Activated naive CD8-positive, alpha-beta T cell treated with anti-CD3 and anti-CD28 coated beads, Interleukin-2, amount 50 U/mL, for 24 hours (primary cell): ENCODE measurements at regions not wholly inside any gene's neighbourhood (a gene's known extent, or its start where the extent isn't known, plus 50 kb on each side); places are given as distances from the start of the nearest gene placed in this dataset.
A peak's percentile ranks its signal among the peaks of the same experiment; 100 is the strongest.

Experiments
- ATAC-seq: fragments of 150-1000 bp; cut with Tn5 transposase; one replicate; pipeline ENCODE4 v1.10.0; 2021
- DNase-seq: peaks from one replicate; pipeline ENCODE4 v3.0.0; 2021
- H3K27ac Mint-ChIP-seq: one replicate; pipeline ENCODE4 v1.8.0; 2021; ENCODE audit warnings: mild to moderate bottlenecking, mixed read lengths
- H3K27me3 Mint-ChIP-seq: one replicate; pipeline ENCODE4 v1.8.0; 2021; ENCODE audit warnings: mixed read lengths
- H3K36me3 Mint-ChIP-seq: one replicate; pipeline ENCODE4 v1.8.0; 2021; ENCODE audit warnings: low read depth, mixed read lengths
- H3K4me1 Mint-ChIP-seq: one replicate; pipeline ENCODE4 v1.8.0; 2021; ENCODE audit warnings: mixed read lengths
- H3K4me3 Mint-ChIP-seq: one replicate; pipeline ENCODE4 v1.8.0; 2021; ENCODE audit warnings: mild to moderate bottlenecking, moderate library complexity, mixed read lengths
- H3K9me3 Mint-ChIP-seq: one replicate; pipeline ENCODE4 v1.8.0; 2021; ENCODE audit warnings: mixed read lengths

DNA sequence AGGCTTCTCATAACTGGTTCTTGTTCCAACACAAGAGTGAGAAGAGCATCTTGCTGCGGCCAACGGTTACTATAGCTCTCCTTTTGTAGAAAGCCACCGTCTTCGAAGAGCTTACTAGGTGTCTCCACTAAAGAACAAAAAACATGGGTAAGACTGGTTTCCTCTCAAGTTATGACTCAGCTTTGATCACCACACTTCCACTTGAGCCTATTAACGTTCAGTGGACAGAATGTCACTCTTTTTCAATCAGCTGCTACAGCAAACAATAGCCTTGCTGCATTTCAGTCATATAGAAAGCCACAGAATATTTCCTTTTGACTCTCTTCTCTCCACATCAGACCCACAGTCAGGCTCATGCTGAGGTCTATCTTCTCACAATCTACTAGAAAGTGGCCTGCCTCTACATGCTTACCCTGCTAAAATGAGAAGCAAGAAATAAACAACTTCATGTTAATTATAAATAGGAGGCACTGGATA is 243.5 kb upstream of the PREP start:
- Mint-ChIP-seq H3K27ac (peak overlapping the region; percentile 76), H3K36me3 (no peaks in the 10 kb centered on the region), H3K9me3 (no peaks in the 10 kb centered on the region), H3K4me1 (peaks cover 73% of the 10 kb centered on the region), H3K4me3 (no peak overlapping the region), H3K27me3 (peaks cover 25% of the 10 kb centered on the region)
- DNase-seq (peak; percentile 26), ATAC-seq (peak; percentile 92)

DNA sequence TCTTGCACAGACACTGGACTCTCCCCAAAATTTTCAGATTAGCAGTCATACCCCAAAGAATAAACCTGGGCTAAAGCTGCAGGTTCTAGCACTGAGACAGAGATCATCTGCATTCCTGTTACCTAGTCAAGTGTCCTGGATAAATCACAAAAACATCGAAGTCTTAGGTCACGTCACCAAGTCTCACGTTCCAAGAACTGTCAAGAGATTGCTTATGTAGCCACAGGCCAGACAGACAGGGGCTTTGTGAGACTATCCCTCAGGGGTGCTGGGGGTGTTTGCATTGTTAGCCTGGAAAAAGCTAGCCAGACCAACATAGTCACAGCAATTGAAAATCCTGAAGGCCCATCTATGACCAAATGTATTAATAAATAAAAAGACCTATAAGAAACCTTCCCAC is 243.1 kb upstream of the PREP start:
- ATAC-seq (peak; percentile 4), DNase-seq (no peak)
- H3K27ac Mint-ChIP-seq: peak overlapping the region; percentile 76
- no peaks in the 10 kb centered on the region for H3K9me3 Mint-ChIP-seq
- peaks cover 23% of the 10 kb centered on the region for H3K27me3 Mint-ChIP-seq
- no peaks in the 10 kb centered on the region for H3K36me3 Mint-ChIP-seq
- H3K4me3 Mint-ChIP-seq: no peak overlapping the region
- H3K4me1 Mint-ChIP-seq: peaks cover 68% of the 10 kb centered on the region

DNA sequence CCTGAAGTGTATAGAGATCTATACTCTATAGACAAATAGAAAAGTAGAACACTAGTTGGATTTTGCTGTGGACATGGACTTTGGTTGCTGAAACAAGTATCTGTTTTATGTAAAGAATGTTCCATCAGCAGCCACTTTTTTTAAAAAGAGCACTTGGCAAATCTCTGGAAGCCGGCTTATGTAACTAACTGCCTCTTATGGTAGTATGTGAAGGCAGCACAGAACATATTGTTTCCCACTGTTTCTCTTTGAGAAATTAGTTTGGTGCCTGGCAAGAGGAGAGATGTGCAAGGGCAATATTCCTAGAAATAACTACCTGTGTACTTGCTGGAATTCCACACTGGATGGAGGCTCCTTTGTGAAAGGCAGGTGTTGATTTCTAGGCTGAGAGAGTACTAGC is 242.3 kb upstream of the PREP start:
- peak overlapping the region; percentile 76 for H3K27ac Mint-ChIP-seq
- H3K36me3 Mint-ChIP-seq: no peaks in the 10 kb centered on the region
- ATAC-seq (no peak), DNase-seq (no peak)
- H3K27me3 Mint-ChIP-seq: peaks cover 23% of the 10 kb centered on the region
- H3K4me3 Mint-ChIP-seq: no peak overlapping the region
- peaks cover 61% of the 10 kb centered on the region for H3K4me1 Mint-ChIP-seq
- no peaks in the 10 kb centered on the region for H3K9me3 Mint-ChIP-seq

- ATAC-seq (no peak), DNase-seq (no peak)
- no peaks in the 10 kb centered on the region for H3K9me3 Mint-ChIP-seq
- H3K4me1 Mint-ChIP-seq: peaks cover 58% of the 10 kb centered on the region
- peaks cover 25% of the 10 kb centered on the region for H3K27me3 Mint-ChIP-seq
- no peak overlapping the region for H3K4me3 Mint-ChIP-seq
- no peaks in the 10 kb centered on the region for H3K36me3 Mint-ChIP-seq
- peak overlapping the region; percentile 20 for H3K27ac Mint-ChIP-seq
Observed at GRCh38 chr6:105644691-105645090, 241.8 kb upstream of the PREP start.

- Mint-ChIP-seq H3K36me3 (no peaks in the 10 kb centered on the region), H3K4me1 (peaks cover 52% of the 10 kb centered on the region), H3K27ac (peak overlapping the region; percentile 20), H3K4me3 (no peak overlapping the region), H3K9me3 (no peaks in the 10 kb centered on the region), H3K27me3 (peaks cover 22% of the 10 kb centered on the region)
- ATAC-seq (no peak), DNase-seq (no peak)
Observed at GRCh38 chr6:105644073-105644489, 241.2 kb upstream of the PREP start.

GRCh38 chr6:105642708-105643107 is 239.8 kb upstream of the PREP start:
- ATAC-seq: no peak
- H3K4me3 Mint-ChIP-seq: no peak overlapping the region
- peaks cover 38% of the 10 kb centered on the region for H3K4me1 Mint-ChIP-seq
- no peaks in the 10 kb centered on the region for H3K9me3 Mint-ChIP-seq
- no peak overlapping the region for H3K27ac Mint-ChIP-seq
- H3K36me3 Mint-ChIP-seq: no peaks in the 10 kb centered on the region
- DNase-seq: no peak
- H3K27me3 Mint-ChIP-seq: peaks cover 14% of the 10 kb centered on the region

DNA sequence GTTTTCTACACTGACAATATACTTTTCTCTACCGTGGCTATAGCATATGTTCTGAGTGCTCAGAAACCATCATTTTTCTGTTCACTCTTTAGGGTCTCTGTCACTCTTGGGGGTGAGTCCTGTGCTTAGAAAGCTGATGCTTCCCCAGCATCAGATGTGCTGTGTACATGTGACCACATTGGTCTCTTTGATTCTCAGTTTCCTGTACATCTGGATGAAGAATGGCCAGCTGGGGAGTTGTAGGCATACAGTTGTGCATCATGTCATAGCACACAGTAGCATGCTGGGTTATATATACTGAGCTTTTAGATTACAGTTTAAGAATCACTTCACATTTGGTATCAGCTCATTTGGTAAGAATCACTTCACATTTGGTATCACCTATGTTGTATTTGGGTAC is 238.6 kb upstream of the PREP start:
- Mint-ChIP-seq H3K27me3 (peaks cover 12% of the 10 kb centered on the region), H3K9me3 (no peaks in the 10 kb centered on the region), H3K4me1 (peaks cover 29% of the 10 kb centered on the region), H3K36me3 (no peaks in the 10 kb centered on the region), H3K27ac (no peak overlapping the region), H3K4me3 (no peak overlapping the region)
- ATAC-seq (no peak), DNase-seq (no peak)

DNA sequence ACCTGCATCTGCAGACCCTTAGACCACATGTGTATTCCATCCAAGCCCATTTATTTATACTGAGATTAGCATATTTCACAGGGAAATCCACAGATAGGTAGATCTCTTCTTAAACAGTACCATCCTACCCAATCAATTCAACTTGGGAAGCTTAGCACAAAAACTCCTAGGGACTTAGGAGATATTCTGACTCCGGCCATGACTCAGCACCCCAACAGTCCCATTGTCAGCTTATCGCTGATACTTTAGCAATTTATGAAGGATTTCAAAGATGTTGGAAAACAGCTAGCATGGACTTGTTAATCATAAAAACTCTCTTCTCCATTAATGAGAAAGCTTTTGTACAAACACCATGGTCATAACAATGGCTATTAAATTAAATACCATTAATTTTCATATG is 236.2 kb upstream of the PREP start:
- Mint-ChIP-seq H3K27ac (no peak overlapping the region), H3K4me1 (peaks cover 8% of the 10 kb centered on the region), H3K27me3 (peaks cover 12% of the 10 kb centered on the region), H3K4me3 (no peak overlapping the region), H3K9me3 (no peaks in the 10 kb centered on the region), H3K36me3 (no peaks in the 10 kb centered on the region)
- no peak for DNase-seq
- ATAC-seq: no peak

DNA sequence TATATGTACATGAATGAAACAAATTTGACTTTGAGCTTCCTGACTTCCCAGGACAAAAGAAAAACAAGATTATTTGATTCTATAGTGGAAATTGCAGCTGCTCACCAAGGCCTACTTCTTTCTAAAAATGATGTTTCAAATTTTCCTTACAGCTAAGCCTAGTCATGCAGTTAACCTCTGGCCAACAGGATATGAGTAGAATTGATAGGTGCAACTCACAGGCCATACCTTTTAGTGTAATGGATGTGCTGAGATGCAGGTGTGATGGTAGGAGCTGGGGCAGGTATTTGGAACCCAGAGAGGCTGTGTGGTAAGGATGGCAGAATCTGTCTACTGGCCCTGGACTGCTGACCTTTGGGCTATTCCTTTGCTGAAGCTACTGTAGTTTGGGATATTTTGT is 230.9 kb upstream of the PREP start:
- no peak overlapping the region for H3K4me3 Mint-ChIP-seq

DNA sequence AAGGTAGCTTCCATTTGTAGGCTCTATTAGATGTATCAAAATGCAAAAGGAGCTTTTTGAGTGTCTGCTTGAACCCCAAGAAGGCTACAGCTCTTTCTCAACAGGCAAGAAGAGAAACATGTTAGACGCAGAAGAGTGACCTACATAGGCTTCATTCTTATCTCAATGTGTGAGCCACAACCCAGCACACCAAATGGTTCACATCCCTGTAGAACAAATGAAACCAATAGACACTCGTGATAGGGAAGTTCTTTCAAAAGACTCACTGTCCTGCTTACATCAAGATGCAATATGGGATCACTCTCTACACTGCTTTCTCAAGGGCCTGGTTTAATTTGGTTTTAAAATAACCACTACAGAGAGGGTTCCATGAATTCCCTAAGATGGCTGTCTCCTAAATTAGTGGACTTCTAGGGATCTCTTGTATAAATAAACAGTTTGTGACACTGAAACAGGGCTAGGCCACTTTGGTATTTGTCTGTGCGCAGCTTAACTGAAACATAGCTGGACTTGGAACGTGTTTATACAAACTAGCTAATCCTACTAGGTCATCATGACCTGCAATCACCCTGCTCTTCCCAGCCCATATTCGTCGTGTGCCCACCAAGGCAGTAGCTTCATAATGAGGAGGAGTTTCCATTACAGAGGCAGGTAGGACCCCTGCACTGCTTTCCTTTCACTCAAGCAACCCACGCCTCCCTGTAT is 225.4 kb upstream of the PREP start:
- H3K4me3 Mint-ChIP-seq: no peak overlapping the region
- DNase-seq (no peak), ATAC-seq (no peak)
- no peak overlapping the region for H3K27ac Mint-ChIP-seq
- H3K36me3 Mint-ChIP-seq: peaks cover 1% of the 10 kb centered on the region
- H3K27me3 Mint-ChIP-seq: peaks cover 18% of the 10 kb centered on the region
- H3K9me3 Mint-ChIP-seq: peaks cover 4% of the 10 kb centered on the region
- peaks cover 13% of the 10 kb centered on the region for H3K4me1 Mint-ChIP-seq

More for the DNA sequence above, 230.9 kb upstream of the PREP start:
- Mint-ChIP-seq H3K27me3 (peaks cover 10% of the 10 kb centered on the region), H3K9me3 (peaks cover 4% of the 10 kb centered on the region), H3K4me1 (peaks cover 11% of the 10 kb centered on the region), H3K27ac (no peak overlapping the region), H3K36me3 (peaks cover 1% of the 10 kb centered on the region)
- DNase-seq (no peak), ATAC-seq (peak; percentile 43)

DNA sequence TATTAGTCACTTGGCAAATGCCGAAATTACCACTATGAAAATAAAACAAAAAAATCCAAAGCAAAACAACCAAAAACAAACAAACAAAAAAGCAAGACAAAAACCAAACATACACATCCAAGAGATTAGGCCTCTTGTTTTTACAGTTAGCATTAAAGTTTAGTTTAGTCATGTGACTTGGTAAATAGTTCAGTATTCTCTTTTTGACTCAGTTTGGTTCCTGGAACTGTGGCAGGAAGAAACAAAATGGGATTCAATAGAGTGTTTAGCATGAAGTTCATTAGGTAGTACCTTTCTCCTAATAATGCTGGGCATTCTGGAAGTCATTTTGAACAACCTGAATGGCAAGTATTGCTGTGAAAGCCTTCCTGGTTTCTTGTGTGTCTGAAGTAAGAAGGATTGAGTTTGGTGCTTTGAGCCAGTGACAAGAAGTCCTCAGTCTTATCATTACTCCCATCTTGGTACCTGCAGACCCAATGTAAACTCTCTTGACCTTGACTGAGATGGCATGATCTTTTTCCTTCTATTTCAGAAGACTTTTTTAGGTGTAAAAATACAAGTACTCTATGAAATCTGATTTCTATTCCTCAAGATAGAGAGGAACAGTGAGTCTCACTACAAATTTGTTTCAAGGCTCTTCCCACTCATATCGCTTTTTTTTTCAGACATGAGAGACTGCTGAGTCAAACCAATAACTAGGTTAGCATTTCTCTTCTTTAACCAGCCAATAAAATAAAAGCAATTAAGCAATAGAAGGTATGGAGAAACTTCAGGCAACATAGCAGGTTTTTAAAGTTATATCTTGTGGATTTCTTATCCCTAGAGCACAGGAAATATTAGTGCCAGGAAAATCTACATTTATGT is 223.6 kb upstream of the PREP start:
- Mint-ChIP-seq H3K27ac (no peak overlapping the region), H3K4me3 (peak overlapping the region; percentile 12), H3K9me3 (no peaks in the 10 kb centered on the region), H3K36me3 (peaks cover 1% of the 10 kb centered on the region), H3K27me3 (peaks cover 18% of the 10 kb centered on the region), H3K4me1 (peaks cover 15% of the 10 kb centered on the region)
- no peak for DNase-seq
- no peak for ATAC-seq

DNA sequence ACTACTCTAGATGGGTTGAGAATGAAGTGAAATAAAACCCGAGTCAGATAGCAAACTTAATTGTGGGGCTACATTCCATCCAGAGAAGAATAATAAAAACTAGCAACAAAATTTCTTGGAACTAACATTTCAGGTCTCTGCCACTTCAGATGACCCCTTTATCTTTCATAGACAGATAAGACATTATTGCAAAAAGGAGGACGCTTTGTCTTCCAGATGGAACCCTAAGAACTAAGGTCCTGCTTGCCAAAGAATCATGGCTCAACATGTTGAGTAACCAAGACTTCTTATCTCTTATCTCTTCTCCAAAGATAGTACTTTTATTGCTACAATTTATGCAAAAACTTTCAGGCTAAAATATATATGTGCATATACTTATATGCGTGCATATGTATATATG is 221.1 kb upstream of the PREP start:
- no peaks in the 10 kb centered on the region for H3K9me3 Mint-ChIP-seq
- H3K27me3 Mint-ChIP-seq: peaks cover 10% of the 10 kb centered on the region
- H3K4me3 Mint-ChIP-seq: no peak overlapping the region
- ATAC-seq (no peak), DNase-seq (no peak)
- peaks cover 27% of the 10 kb centered on the region for H3K4me1 Mint-ChIP-seq
- H3K36me3 Mint-ChIP-seq: no peaks in the 10 kb centered on the region
- no peak overlapping the region for H3K27ac Mint-ChIP-seq

- Mint-ChIP-seq H3K4me3 (no peak overlapping the region), H3K36me3 (no peaks in the 10 kb centered on the region), H3K27ac (no peak overlapping the region), H3K4me1 (peaks cover 24% of the 10 kb centered on the region), H3K27me3 (peaks cover 10% of the 10 kb centered on the region), H3K9me3 (no peaks in the 10 kb centered on the region)
- ATAC-seq: no peak
- DNase-seq: no peak
Observed at GRCh38 chr6:105622226-105622625, 219.3 kb upstream of the PREP start.

GRCh38 chr6:105621564-105622175 is 218.8 kb upstream of the PREP start:
- ATAC-seq (no peak), DNase-seq (no peak)
- H3K27ac Mint-ChIP-seq: peak overlapping the region; percentile 85
- no peaks in the 10 kb centered on the region for H3K9me3 Mint-ChIP-seq
- no peaks in the 10 kb centered on the region for H3K36me3 Mint-ChIP-seq
- peaks cover 13% of the 10 kb centered on the region for H3K27me3 Mint-ChIP-seq
- no peak overlapping the region for H3K4me3 Mint-ChIP-seq
- H3K4me1 Mint-ChIP-seq: peaks cover 21% of the 10 kb centered on the region

GRCh38 chr6:105620878-105621277 is 218.0 kb upstream of the PREP start:
- peaks cover 15% of the 10 kb centered on the region for H3K4me1 Mint-ChIP-seq
- no peak overlapping the region for H3K4me3 Mint-ChIP-seq
- peaks cover 13% of the 10 kb centered on the region for H3K27me3 Mint-ChIP-seq
- no peak for DNase-seq
- no peaks in the 10 kb centered on the region for H3K36me3 Mint-ChIP-seq
- ATAC-seq: peak; percentile 94
- H3K9me3 Mint-ChIP-seq: no peaks in the 10 kb centered on the region
- H3K27ac Mint-ChIP-seq: peak overlapping the region; percentile 85
